ENCODE measurements at regions not wholly inside any gene's neighbourhood (a gene's known extent, or its start where the extent isn't known, plus 50 kb on each side); places are given as distances from the start of the nearest gene placed in this dataset.

- TF ChIP-seq CTCF (IDR thresholded peaks at IDR 0.05; ENCODE audit: insufficient read depth, missing control alignments): no peak
- FAIRE-seq (no peak), DNase-seq (ENCODE audit: insufficient read length, low spot score) (no peak)
Observed at GRCh38 chr1:73044241-73045036, 762.1 kb upstream of the NEGR1 start.

GRCh38 chr1:73042403-73042802 lies 760.1 kb upstream of the NEGR1 start:
- no peak for DNase-seq (ENCODE audit: insufficient read length, low spot score)
- FAIRE-seq: no peak

DNA sequence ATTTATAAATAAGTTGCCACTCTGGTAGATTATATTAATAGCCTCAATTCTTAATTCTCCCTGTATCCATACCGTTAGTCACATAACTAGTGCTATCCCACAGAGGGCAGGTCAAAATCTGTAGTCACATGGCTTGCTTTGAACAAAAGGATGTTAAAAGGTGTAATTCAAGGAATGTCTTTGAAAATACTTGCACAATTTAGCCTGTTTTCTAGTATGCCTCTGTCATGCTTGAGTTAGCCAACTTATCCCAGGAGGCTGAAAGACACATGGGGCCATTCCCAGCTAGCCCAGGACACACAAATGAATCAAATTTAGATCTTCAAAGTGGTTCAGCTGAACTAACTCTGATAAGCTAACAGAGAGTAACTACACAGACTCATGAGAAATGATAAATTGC lies 758.5 kb upstream of the NEGR1 start:
- FAIRE-seq (no peak), DNase-seq (ENCODE audit: insufficient read length, low spot score) (no peak)
- no peak for TF ChIP-seq CTCF (IDR thresholded peaks at IDR 0.05; ENCODE audit: insufficient read depth, missing control alignments)

More at GRCh38 chr1:73042403-73042802, 760.1 kb upstream of the NEGR1 start:
- no peak for TF ChIP-seq CTCF (IDR thresholded peaks at IDR 0.05; ENCODE audit: insufficient read depth, missing control alignments)

- no peak for FAIRE-seq
- no peak for TF ChIP-seq CTCF (IDR thresholded peaks at IDR 0.05; ENCODE audit: insufficient read depth, missing control alignments)
- no peak for DNase-seq (ENCODE audit: insufficient read length, low spot score)
Observed at GRCh38 chr1:73034271-73034670, 751.9 kb upstream of the NEGR1 start.

DNA sequence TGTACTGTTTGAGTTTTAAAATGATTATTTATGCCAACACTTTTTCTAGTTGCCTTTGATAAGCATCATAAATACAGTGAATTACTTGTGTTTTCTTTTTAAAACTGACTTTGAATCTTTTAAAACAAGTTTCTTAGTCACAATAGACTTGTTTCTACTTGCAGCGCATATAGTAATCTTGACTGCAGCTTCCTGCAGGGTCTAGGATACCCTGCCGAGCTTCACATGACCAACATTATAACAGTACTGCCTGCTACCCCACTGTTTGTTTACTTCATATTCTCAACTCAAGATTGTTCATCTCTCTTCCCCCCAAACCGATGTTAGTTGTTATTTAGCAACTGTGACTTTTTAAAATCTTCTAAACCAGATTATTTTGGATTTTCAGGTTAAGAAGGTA lies 751.3 kb upstream of the NEGR1 start:
- no peak for TF ChIP-seq CTCF (IDR thresholded peaks at IDR 0.05; ENCODE audit: insufficient read depth, missing control alignments)
- FAIRE-seq: no peak
- no peak for DNase-seq (ENCODE audit: insufficient read length, low spot score)

DNA sequence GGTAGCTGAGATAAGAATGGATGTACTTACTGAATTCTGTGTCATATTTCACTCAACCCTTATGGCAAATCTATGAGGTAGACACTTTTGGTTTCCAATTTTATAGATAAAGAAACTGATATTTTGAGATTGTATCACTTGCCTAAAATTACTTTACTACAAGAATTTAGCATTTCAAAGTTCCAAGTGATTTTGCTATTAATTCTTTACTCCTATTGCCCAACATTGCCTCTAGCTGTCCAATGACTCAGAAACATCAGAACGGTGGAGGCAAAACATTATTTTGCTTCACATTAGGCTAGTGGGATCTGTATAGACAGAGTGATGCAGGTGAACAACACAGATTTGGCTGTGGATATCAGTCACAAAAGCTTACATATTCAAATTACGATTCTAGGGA lies 747.2 kb upstream of the NEGR1 start:
- FAIRE-seq (no peak), DNase-seq (ENCODE audit: insufficient read length, low spot score) (no peak)
- TF ChIP-seq CTCF (IDR thresholded peaks at IDR 0.05; ENCODE audit: insufficient read depth, missing control alignments): no peak

GRCh38 chr1:73026114-73026513 lies 743.8 kb upstream of the NEGR1 start:
- no peak for TF ChIP-seq CTCF (IDR thresholded peaks at IDR 0.05; ENCODE audit: insufficient read depth, missing control alignments)
- FAIRE-seq: no peak
- DNase-seq (ENCODE audit: insufficient read length, low spot score): no peak
